Peyer's patch (tissue), 4 donors: ENCODE measurements at regions not wholly inside any gene's neighbourhood (a gene's known extent, or its start where the extent isn't known, plus 50 kb on each side); places are given as distances from the start of the nearest gene placed in this dataset.

Experiments
- CTCF ChIP-seq, 6 experiments: fragments of 450-650 bp in 4 of 6; fragments of 200-600 bp in 2 of 6; sonication (generic) in 1 of 6; IDR thresholded peaks; one replicate each; pipeline ENCODE4 v1.5.1; 2017 to 2019; ENCODE audit warnings: antibody characterized with exemption in 6 of 6, mild to moderate bottlenecking in 3 of 6, moderate library complexity in 1 of 6
- POLR2A ChIP-seq, 2 donors: fragments of 450-650 bp; IDR thresholded peaks; one replicate each; pipeline ENCODE4 v1.5.1; 2017; ENCODE audit warnings: antibody characterized with exemption in 2 of 2, mild to moderate bottlenecking in 2 of 2, moderate library complexity in 2 of 2

DNA sequence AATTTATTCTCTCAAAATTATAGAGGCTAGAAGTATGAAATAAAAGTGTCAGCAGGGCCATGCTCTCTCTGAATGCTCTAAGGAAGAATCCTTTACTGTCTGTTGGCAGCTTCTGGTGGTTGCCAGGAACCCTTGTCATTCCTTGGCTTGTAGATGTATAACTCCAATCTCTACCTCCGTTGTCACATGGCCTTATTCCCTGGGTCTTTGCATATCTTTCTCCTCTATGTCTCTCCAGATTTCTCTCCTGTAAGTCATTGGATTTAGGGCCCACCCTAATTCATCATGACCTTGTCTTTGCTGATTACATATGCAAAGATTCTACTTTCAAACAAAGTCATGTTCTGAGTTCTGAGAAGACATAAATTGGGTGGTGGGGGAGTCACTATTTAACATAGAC, 127.0 kb upstream of the CHST9 start:
- no peak for TF ChIP-seq POLR2A (IDR thresholded peaks at IDR 0.05)
- TF ChIP-seq CTCF (IDR thresholded peaks at IDR 0.05) = no peak
